Ovary (tissue), 7 donors: ENCODE measurements at regions not wholly inside any gene's neighbourhood (a gene's known extent, or its start where the extent isn't known, plus 50 kb on each side); places are given as distances from the start of the nearest gene placed in this dataset.

Experiments
- DNase-seq, 5 donors: peaks; one replicate each; pipeline ENCODE4 v3.0.0-alpha.2; 2019 to 2020
- H3K27ac ChIP-seq, 2 donors: fragments of 200-600 bp; one replicate each; pipeline versions ENCODE4 v1.5.1 to v1.8.0; 2019 to 2022
- H3K27me3 ChIP-seq: fragments of 200-600 bp; one replicate; pipeline ENCODE4 v1.8.0; 2022
- H3K36me3 ChIP-seq: fragments of 200-600 bp; sonication (generic); one replicate; pipeline ENCODE4 v1.5.1; 2019
- H3K4me1 ChIP-seq: one replicate; pipeline ENCODE4 v1.8.1; 2013; ENCODE audit warnings: mild to moderate bottlenecking, moderate library complexity; ENCODE audit not compliant: insufficient read depth
- H3K4me3 ChIP-seq: fragments of 200-600 bp; sonication (generic); one replicate; pipeline ENCODE4 v1.5.1; 2017
- H3K9me3 ChIP-seq, 2 donors: fragments of 200-600 bp in 1 of 2; sonication (generic) in 1 of 2; one replicate each; pipeline versions ENCODE4 v1.5.1 to v1.8.1; 2013 to 2019; ENCODE audit warnings: mild to moderate bottlenecking in 1 of 2, moderate library complexity in 1 of 2
- CTCF ChIP-seq, 3 donors: fragments of 450-650 bp in 2 of 3; fragments of 200-600 bp in 1 of 3; IDR thresholded peaks; one replicate each; pipeline versions ENCODE4 v1.5.1 to v1.8.0; 2016 to 2022; ENCODE audit warnings: antibody characterized with exemption in 3 of 3, mild to moderate bottlenecking in 1 of 3
- EP300 ChIP-seq: sonication (generic); formaldehyde crosslinking; IDR thresholded peaks from one replicate; pipeline ENCODE4 v1.6.1; 2017; ENCODE audit warnings: antibody characterized with exemption
- POLR2A ChIP-seq: fragments of 450-650 bp; IDR thresholded peaks from one replicate; pipeline ENCODE4 v1.6.1; 2017; ENCODE audit warnings: antibody characterized with exemption, mild to moderate bottlenecking, moderate library complexity
- WGBS, 3 donors: extraction: QIAGEN DNeasy Blood & Tissue Kit in 1 of 3; methylation state at CpG; one replicate each; pipeline versions ENCODE4 v1.1.5 to v1.1.7; 2013 to 2017; 5-methylcytosine and 5-hydroxymethylcytosine counted together
- intact Hi-C, 4 donors: fragments of 100-400 bp; cut with DNase I; formaldehyde crosslinking; loops; one replicate each; pipeline versions ENCODE4 v1.11.0 to v1.15.1; 2022 to 2023
- donor health status: DM: no; HTN: no; CAD: no; lungs with moderate emphysema.
- donor health status: DM: no; HTN: no; CAD: no.
- donor health status: Bipolar disorder and iron deficiency.
- donor health status: DM: no; HTN: no; CAD: no.
- donor health status: DM: yes; HTN: yes; CAD: no.

GRCh38 chr1:91073299-91073698, 51.5 kb upstream of the ZNF644 start:
- H3K4me3 ChIP-seq = no peak overlapping the region
- no peak overlapping the region for H3K27ac ChIP-seq
- 42 to 69% (median 68%) methylated on average over 2 of the region's 2 CpGs for WGBS, 3 donors
- H3K4me1 ChIP-seq = no peaks in the 10 kb centered on the region
- H3K36me3 ChIP-seq = no peaks in the 10 kb centered on the region
- TF ChIP-seq EP300 = no peak
- no peak for TF ChIP-seq CTCF (IDR thresholded peaks at IDR 0.05)
- TF ChIP-seq POLR2A = no peak
- no peaks in the 10 kb centered on the region for H3K9me3 ChIP-seq
- no peak for DNase-seq
- no peaks in the 10 kb centered on the region for H3K27me3 ChIP-seq
- intact Hi-C loops = no loop called here

GRCh38 chr1:91071838-91072237, 50.0 kb upstream of the ZNF644 start:
- intact Hi-C loops = no loop called here
- no peak for DNase-seq
- Histone ChIP-seq H3K4me3 (no peak overlapping the region), H3K4me1 (no peaks in the 10 kb centered on the region), H3K36me3 (no peaks in the 10 kb centered on the region), H3K9me3 (no peaks in the 10 kb centered on the region), H3K27ac (no peak overlapping the region), H3K27me3 (no peaks in the 10 kb centered on the region)
- TF ChIP-seq CTCF (IDR thresholded peaks at IDR 0.05) (no peak), POLR2A (no peak), EP300 (no peak)
- 93 to 96% (median 93%) methylated on average over 5 of the region's 5 CpGs for WGBS, 3 donors
